Globus pallidus (tissue), 1 donor: ENCODE measurements at regions not wholly inside any gene's neighbourhood (a gene's known extent, or its start where the extent isn't known, plus 50 kb on each side); places are given as distances from the start of the nearest gene placed in this dataset.

Experiments used
- DNase-seq: peaks from one replicate; pipeline ENCODE4 v3.0.0-alpha.2; 2015; ENCODE audit warnings: low spot score

DNA sequence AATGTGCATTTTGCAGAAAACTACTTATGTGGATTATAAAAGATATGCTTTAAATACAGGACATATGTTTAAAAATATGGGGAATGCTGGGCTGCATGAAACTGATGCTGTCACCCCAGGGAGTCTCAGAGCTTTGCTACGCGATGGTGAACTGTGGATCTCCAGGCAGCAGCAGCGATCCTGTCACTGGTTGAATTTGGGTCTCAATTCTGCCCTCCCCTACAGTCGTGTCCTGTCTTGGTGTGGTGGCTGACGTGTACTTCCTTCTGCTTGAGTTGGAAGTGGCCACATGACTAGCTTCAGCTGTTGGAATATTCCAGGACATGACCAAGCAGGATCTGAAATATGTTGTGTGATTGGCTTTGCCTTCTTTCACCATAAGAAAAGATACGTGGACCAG is 222.9 kb upstream of the AJAP1 start:
- DNase-seq = no peak

DNA sequence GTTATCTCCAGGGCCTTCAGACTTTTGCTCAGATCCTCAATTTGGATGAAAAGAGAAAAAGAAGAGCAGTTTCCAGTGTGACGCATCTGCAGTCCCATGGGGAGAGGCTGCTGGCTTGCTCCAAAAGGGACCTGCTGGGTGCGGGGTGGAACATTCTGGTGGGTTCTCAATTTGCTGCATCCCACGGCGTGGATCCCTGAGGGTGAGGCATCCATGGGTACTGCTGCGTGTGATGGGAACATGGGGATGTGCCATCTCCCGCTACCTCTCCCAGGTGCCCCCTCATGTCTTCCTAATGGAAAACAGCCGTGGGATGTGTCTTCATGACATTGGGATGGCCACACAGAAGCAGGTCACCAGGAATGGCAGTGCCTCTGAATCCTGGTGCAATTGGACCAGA is 221.3 kb upstream of the AJAP1 start:
- DNase-seq = no peak

DNA sequence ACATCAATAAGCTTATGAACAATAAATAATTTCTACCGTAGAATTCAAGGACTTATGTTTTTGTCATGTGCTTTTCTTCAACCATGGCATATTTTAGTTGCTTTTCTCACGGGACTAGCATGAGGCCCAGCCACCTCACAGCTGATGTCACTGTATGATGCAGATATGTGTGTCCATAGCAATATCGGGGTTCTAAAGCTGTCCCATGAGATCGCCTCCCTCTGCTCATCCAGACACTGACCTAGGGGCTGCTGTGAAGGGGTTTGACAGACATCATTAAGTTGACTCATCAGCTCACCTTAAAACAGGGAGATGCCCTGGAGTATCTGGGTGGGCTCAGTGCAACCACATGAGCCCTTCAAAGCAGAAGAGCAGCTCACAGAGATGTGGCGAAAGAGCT is 210.3 kb upstream of the AJAP1 start:
- DNase-seq = no peak

DNA sequence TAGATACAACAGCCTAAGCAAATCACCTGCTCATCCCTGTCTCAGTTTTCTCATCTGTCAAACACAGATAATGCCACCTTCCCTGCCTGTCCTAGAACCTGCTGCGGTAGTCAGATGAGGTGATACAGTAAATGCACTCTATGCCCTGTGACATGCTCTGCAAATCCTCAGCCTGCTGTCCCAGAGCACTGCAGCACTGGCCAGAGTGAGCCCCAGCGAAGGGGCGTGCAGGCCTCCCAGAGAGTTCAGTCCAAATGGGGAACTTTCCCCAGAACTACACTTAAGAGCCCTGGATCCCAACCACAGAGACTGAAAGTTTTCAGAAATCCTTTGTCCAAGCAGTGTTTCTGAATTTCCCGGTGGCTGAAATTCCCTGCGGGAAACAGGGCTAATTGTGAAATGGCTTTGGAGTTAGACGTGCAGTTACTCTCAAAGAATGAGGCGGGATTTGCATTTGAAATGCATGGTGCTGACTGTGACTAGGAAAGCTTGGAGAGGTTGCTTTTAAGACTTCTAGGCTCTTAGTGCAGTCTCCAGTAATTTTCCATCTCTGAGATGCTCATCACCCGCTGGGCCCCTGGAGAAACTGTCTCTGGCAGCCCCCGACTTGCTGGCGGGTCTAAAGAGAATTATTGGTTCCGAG is 206.5 kb upstream of the AJAP1 start:
- DNase-seq = no peak

DNA sequence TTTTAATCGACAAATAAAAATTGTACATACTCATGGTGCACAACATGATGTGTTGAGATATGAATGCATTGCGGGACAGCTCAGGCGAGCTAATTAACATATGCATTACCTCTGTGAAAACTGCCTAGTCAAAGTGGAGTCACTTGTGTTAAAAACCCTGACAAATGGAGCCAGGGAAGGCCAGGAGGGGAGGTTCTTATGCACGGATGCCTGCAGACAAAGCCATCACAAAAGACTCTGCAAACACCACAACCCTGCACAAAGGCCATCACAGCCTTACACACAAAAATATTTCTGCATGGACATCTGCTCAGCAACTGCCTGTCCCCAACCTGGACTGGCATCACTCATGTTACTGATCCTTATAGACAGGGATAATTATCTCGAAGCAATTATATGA is 204.4 kb upstream of the AJAP1 start:
- no peak for DNase-seq

DNA sequence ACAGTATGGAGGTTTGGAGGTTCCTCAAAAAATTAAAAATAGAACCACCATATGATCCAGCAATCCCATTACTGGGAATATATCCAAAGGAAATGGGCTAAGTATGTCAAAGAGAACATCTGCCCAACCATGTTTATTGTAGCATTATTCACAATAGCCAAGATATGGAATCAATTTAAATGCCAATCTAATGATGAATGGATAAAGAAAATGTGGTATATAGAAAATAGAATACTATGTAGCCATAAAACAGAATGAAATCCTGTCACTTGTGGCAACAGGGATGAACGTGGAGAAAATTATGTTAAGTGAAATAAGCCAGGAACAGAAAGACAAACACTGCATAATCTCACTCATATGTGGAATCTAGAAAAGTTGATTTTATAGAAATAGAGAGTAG is 201.7 kb upstream of the AJAP1 start:
- DNase-seq = no peak

DNA sequence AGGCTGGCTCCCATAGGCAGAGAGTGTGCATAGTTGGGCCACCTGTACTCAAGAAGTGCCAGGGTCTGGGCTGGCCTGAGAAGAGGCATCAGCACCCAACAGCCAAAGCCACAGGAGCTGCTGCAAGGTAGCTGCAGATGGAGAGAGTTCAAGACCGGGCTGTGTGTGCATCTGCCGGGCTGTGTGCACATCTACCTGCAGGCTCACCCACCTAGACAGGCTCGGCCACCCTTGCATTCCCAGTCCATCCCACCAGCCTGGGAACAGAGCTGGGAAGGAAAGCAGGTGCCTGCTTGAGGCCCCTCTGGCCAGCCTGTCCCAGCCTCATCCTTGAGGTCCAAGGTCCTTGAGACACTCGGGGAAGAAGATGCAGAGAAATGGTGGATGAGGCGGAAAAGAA is 194.4 kb upstream of the AJAP1 start:
- DNase-seq = no peak

DNA sequence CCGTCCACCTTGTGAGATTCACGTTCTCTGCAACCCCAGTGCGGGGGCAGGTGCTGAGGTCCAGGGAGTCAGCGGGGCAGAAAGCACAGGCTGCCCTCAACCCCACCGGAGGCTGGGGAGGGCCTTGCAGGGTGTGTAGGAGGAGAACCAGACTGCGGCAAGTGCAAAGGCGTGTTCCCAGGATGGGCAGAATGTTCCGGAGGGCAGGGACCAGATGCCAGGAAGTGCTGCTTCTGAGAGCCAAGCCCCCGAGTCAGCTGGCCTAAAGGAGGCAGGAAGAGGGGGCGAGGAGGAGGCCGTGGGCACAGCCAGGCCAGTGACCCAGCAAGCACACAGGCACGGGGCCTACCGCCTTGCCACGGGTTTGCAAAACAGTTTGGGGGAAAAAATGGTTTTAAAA is 193.8 kb upstream of the AJAP1 start:
- DNase-seq = no peak

DNA sequence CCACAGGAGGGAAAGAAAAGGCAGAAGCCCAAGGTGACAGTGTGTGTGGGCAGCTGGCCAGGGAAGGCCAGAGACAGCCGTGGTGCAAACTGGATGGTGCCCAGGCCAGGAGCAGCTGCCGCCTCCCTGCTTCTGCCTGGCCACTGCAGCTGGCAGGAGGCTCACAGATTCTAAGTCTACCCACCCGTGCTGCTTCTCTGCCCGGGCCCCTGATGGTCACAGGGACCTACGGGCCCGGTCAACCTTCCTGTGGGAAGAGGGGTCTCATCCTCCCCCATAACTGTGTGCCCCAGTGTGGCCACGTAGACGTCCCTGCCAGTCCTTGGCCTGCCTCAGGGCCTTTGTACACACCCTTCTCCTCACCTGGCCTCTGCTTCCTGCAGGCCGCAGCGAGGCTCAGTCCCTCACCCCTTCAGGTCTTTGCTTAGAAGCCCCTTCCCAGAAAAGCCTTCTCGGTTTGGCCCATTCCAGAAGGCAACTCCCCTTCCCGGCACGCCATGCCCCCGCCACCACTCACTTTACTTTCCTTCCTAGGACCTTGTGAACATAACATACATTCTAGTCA is 192.6 kb upstream of the AJAP1 start:
- no peak for DNase-seq

DNA sequence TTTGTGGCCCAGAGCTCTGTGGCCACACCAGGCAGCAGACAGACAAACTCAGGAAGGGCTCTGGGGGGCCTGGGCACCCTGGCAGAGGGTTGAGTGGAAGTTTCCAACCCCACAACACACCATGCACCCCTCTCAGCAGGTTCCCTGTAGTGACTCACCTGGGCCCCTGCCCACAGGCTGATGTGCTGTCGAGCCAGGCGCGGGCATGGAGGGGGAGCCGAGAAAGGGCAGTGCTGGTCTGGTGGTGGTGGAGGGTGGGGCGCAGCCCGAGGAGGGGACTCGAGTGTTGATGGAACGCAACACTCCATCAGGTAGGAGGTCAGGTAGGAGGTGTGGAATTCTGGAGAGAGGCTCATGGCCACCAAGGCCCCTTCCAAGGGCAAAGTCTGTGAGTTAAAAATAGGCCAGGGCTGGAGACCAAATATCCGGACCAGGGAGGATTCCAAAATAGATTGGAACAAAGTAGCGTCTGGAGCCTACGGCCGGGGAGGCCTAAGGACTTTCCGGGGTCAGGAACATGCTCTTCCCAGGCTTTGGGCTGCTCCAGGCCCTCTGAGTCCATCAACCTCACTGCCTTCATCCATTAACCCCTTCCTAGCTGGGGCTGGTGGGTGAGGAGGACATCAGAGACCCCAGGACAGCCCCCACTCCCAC is 191.5 kb upstream of the AJAP1 start:
- DNase-seq = no peak

DNA sequence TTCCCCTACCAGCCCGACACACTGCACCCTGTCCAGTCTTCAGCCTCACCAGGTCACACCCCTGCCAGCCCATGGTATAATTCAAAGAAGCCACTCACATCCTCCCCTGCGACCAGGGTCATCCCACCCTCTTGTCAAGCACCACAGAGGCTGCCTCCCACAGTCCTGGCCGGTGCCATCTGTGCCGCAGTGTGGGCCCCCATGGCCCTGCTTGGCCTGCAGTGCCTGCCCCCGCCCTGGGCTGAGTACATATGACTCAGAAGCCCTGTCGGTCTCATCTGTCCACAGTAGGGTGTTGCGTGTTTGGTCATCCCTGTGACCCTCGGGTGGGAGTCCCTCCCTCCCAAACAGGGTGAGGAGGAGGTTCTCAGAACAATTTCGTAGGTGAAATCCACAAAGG is 190.8 kb upstream of the AJAP1 start:
- no peak for DNase-seq

DNA sequence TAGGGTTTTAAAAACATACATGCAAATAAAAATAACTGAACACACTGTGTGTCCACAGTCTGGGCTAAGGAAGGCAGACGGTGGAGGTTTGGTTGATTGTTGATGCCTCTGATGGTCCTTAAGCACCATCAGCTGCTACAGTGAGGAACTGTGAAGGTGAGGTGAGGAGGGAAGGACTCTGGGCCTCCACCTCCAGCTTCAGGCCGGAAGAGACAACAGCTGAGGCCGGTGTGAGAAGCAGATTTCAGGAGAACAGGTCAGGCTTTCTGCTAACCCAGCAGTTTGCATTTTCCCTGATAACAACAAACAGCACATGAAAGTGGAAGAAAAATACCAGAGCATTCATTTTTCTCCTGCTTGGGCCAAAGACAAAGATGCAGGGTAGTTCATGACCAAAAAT is 189.9 kb upstream of the AJAP1 start:
- no peak for DNase-seq

DNA sequence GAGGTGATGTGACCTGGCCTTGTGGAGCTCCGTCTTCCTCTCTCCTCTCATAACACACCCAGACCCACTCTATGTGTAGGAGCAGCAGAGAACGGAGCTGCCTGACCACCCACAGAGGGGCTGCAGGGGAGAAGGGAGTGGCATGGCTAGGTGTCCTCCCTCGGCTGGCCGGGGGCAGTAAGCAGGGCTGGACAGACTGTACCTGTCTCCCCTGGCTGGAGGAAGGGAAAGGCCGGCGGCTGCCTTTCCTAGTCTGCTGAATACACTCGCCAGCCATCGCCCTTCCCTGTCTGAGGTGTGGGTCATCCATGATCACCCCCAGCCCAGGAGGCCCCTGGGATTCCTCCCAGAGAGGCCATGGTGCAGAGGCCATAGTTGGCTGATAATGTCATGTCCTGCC is 187.2 kb upstream of the AJAP1 start:
- DNase-seq = no peak

DNA sequence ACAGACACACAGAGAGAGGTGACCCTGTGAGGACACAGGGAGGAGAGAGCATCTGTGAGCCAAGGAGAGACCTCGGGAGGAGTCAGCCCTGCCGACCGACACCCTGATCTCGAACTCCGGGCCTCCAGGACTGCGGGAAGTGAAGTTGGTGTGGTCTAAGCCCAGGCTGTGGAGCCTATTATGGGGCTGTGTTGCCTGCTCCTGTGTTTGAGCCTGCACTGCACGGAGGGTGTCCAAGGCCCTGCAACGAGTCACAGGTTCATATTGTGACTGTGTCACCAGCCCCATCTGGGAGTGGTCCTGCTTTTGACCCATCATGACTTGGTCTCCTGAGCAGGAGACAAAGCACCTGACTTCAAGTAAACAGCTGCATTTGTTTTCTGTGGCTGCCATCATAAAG is 186.0 kb upstream of the AJAP1 start:
- DNase-seq = no peak

DNA sequence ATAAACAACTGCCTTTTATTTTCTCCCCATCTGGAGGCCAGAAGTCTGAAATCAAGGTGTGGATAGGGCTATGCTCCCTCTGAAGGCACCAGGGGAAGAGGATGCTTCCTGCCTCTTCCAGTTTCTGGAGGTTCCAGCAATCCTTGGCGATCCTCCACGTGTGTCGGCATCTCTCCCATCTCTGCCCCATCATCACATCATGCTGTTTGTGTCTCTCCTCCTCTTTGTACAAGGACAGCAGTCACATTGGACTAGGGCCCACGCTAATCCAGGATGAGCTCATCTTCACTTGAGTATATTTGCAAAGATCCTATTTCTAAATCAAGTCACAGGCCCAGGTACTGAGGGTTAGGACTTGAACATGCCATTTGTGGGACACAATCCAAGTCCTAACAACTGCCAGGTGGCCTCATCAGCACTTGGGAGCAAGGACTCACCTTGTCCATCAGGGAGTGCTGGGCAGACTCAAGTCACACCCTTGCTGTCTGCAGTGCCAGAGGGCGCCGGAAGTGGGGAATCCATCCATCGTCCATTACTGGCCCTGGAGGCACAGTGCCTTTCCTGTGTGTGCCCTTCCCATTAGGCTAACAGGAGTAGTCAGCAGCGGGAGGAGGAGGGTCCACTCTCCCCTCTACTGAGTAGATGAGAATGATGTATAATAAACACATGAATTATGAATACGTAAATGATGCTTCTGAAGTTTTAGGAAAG is 185.4 kb upstream of the AJAP1 start:
- DNase-seq = no peak

DNA sequence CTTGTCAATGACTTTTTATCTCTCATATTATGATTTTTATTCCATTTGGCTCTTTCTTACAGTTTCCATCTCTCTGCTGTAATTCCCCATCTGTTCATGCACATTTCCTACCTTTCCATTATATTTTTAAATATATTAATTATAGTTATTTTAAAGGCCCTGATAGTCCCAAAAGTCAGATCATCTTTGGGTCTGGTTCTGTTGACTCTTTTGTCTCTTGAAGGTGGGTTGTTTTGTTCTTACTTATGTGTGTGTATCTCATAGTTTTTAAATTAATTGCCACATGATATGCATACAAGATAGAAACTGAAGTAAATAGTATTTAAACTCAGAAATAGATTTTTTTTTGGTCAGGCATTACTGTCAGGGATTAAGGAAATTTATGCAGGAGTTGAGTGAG is 178.0 kb upstream of the AJAP1 start:
- no peak for DNase-seq

DNA sequence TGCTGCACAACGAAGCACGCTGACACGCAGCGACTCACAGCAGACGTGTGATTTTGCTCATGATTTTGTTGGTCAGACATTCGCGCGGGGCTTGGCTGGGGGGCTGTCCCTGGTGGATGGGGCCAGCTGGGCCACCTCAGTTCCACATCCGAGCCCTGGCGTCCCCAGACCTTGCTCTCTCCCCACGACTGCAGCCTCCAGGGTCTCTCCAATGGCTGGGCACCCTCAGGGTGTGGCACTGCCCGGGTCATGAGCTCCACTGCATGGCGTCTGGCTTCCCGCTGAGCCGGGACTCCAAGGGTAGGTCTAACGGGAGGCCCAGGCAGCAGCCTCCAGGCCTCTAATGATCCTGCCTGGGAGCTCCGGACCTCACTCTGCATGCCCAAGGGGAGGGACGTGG is 173.0 kb upstream of the AJAP1 start:
- no peak for DNase-seq

DNA sequence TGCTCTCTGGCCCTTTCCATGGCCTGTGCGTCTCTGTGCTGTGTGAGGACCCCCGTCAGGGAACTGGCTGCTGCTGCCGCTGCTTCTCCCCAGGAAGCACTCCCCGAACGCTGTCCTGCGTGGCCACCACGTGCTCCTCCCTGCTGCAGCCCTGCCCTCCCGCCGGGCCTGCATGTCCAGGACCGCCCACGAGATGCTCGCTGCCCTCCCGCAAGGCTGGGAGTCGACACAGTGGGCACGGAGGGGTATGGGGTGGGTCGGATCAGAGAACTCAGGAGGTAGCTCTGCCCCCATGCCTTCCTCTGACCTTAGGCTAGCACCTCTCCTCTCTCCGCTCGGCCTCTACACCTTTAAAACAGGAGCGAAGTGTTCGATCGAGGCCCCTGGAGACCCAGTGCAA is 171.9 kb upstream of the AJAP1 start:
- no peak for DNase-seq

DNA sequence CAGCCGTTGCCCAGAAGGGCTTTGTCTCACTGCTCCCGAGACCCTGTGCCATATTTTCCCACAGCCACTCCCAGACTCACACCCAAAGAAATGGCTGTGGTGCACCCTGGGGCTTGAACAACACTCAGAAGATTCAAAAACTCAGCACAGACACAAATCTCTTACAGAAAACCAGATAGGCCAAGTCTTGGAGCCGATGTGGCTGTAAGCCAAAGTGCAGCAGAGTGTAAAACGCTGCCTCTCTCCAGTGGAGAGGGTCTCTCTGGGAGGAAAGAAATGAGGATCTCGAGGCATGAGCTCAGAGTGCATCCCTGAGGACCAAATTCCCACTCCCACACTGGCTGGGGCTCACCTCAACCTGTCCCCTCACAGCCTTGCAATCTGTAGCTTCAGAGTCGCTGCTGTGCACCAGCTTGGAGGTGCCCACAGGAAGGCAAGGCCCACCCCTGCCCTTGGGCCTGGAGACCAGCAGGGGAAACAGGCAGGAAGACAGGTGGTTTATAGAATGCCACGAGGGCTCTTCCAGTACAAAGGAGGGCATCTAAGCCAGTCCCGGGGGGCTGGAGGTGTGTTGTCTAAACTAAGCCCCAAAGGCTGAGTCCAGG is 171.3 kb upstream of the AJAP1 start:
- no peak for DNase-seq

DNA sequence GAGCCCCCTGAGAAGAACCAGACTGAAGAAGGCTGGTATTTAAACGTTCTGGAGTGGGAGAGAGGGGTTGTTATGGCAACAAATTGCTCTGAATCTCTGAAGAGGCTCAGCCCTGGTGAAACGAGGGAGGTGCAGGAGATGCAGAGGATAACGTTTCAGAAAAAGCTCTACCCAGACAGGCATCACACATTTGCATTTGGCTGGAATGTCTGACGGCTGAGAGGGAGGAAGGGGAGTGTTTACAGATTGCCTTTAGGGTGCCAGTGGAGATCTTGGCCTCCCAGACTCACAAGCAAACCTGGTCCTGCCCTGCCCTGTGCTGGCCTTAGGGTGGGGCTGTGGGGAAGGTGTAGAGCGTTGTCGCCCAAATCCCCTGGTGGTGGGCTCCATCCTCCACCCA is 169.0 kb upstream of the AJAP1 start:
- no peak for DNase-seq

DNA sequence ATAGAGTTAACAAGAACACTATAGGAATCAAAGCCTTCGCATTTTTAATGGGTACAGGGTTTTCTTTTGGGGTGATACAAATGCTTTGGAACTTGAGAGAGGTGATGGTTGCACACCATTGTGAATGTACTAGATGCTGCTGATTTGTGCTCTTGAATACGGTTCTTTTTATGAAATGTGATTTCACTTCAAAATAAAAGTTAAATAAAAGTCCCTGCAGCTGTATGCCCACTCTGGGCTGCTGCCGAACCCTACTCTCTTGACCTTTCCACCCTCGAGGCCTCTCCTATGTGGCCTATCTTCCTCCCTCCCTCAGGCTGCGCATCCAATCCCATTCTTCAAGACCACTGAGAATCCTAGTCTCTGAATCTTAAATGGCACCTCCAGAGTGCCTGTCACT is 168.5 kb upstream of the AJAP1 start:
- DNase-seq = no peak

DNA sequence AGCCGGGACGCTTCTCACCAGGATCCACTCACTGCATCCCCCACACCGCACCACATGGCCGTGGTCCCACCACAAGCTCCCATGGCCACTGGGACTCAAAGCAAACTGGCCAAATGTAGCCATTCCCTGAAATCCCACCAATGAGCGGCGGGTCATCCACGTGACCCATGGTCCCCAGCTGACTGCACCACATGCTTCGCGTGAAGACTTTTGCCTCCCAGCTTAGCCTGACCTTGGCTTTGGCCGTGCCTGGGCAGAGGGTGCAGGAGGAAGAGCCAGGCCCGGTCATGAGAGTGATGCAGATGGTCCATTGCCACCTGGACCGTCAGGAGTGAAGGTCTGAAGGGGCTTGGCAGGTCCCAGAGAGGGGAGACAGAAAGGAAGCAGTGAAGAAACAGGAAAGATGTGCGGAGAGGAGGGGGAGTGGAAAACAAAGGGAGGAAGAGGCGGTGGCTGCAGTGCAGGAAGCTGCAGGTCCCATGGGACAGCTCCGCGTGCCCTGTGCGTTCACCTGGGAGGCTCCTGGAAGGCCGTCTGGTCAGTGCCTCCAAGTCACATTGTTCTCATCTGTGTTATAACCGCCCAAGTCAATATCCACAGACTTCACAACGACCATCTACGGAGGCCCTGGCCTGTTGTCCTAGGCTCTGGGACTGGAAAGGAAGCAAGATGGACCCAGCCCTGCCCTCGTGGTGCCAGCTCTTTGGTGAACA is 167.8 kb upstream of the AJAP1 start:
- no peak for DNase-seq
